B cell (primary cell): ENCODE measurements at regions not wholly inside any gene's neighbourhood (a gene's known extent, or its start where the extent isn't known, plus 50 kb on each side); places are given as distances from the start of the nearest gene placed in this dataset.

Source experiments
- EZH2 ChIP-seq: IDR thresholded peaks from 2 replicates; pipeline ENCODE4 v1.6.1; 2012; ENCODE audit warnings: borderline replicate concordance, low read depth, mild to moderate bottlenecking, moderate library complexity, low read length; ENCODE audit not compliant: insufficient read depth, poor library complexity, severe bottlenecking
- TF ChIP-seq, protein P1 (sequence below): fragments of 200-600 bp; IDR thresholded peaks from one replicate; pipeline ENCODE4 v1.8.0; 2022; ENCODE audit warnings: antibody characterized with exemption, mild to moderate bottlenecking

DNA sequence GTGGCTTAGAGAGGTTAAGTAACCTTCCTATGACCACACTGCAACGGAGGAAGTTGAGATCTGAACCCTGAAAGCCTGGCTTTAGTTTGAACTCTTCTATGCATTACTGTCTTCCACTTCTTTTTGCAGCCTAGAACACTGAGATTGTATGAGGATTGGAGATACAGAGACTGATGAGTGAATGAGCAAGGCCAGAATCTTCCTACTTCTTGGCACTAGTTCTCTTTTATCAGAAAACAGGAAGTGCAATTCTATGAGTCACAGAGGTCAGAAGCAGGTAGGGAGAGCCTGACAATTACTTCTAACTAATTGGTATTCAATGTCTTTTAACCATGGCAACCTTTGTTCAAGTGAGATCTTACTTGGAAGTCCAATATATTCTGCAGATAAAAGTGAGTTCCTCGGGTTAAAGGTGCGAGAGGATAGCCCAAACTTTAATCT lies 219.0 kb downstream of the SHQ1 start:
- TF ChIP-seq, protein P1, sequence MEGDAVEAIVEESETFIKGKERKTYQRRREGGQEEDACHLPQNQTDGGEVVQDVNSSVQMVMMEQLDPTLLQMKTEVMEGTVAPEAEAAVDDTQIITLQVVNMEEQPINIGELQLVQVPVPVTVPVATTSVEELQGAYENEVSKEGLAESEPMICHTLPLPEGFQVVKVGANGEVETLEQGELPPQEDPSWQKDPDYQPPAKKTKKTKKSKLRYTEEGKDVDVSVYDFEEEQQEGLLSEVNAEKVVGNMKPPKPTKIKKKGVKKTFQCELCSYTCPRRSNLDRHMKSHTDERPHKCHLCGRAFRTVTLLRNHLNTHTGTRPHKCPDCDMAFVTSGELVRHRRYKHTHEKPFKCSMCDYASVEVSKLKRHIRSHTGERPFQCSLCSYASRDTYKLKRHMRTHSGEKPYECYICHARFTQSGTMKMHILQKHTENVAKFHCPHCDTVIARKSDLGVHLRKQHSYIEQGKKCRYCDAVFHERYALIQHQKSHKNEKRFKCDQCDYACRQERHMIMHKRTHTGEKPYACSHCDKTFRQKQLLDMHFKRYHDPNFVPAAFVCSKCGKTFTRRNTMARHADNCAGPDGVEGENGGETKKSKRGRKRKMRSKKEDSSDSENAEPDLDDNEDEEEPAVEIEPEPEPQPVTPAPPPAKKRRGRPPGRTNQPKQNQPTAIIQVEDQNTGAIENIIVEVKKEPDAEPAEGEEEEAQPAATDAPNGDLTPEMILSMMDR: no peak
- TF ChIP-seq EZH2: no peak
